NCI-H524 (cell line): ENCODE measurements at regions not wholly inside any gene's neighbourhood (a gene's known extent, or its start where the extent isn't known, plus 50 kb on each side); places are given as distances from the start of the nearest gene placed in this dataset.

Experiments
- DNase-seq, 2 experiments: peaks; one replicate each; lab custom pipeline; 2025; lab: John Stamatoyannopoulos, UW

GRCh38 chr17:36864827-36865430 is 72.3 kb upstream of the LHX1 start:
- no peak for DNase-seq

- no peak for DNase-seq
Measured at GRCh38 chr17:36867716-36868341, 69.4 kb upstream of the LHX1 start.

DNA sequence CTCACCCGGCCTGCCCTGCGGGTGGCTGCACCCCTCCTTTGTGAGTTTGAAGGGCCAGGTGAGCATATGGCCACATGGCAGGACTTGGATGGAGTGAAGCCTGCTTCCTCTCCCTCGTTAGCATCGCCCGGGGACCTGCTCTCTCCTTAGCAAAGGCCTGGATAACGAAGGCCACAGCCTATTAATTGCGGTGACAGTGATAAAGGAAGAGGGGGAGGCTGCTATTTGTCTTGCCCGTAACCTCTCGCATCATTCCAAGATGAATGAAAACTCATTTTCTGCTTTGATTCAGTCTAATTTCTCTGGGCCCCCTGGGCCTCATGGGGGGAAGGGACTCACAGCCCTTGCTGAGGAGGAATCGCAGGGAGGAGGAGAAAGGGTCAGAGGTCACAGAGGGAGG is 68.5 kb upstream of the LHX1 start:
- DNase-seq = no peak

GRCh38 chr17:36869441-36869840 is 67.8 kb upstream of the LHX1 start:
- DNase-seq = no peak

GRCh38 chr17:36869856-36870719 is 67.2 kb upstream of the LHX1 start:
- peak in 1 of 2 experiments; percentile 22 for DNase-seq

DNA sequence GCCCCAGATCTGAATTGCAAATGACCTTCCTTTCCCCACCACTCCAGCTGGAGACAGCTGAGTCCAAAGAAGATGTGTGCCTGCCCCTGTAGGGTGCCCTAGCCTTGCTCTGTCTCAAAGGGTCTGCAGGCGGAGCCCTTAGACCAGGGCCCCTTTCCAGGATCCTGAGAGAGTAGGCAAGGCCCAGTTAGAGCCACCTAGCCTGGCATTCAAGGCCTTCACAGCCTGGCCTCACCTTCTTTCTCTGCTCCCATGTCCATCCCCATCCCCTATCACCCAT is 66.6 kb upstream of the LHX1 start:
- no peak for DNase-seq

DNA sequence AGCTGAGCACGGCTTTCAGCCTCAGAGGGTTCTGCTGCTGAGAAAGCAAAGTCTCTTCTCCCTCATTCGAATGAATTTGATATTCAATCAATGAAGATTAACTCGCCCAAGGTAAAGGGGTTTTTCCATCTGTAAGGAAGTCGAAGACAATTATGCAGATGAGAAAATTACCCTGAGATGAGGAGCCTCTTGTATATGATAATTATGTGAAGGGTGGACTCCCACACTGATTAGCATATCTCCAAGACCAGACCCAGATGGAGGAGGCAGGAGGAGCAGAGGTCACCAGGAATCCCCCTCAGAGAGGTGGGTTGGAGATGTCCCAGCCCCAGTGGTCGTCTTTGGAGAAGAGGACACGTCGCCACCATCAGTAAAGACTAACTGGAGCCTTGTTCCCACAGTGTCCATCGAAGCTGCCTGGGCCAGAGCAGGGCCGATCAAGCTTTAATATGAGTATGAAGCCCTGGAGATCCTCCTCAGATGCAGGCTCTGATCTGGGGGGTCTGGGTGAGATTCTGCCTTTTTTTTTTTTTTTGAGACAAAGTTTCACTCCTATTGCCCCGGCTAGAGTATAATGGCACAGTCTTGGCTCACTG is 61.5 kb upstream of the LHX1 start:
- DNase-seq = peak in 1 of 2 experiments; percentile 14

DNA sequence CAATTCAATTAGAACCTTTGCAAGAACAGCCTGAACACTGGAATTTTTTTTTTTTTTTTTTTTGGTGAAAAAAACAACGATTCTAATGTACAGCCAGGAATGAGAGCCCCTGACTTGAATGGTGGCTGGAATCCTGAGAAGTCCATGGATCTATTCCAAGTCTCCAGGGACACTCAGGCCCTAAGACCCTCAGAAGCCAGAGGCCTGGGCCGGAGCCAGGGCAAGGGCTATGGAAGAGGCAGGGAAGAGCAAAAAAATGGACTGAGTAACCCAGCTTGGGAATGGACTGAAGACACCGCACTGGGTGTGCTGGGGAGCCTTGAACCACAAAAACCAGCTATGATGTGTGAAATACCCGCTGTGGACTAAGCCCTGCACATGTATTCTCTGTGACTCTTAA is 60.3 kb upstream of the LHX1 start:
- DNase-seq = no peak

DNA sequence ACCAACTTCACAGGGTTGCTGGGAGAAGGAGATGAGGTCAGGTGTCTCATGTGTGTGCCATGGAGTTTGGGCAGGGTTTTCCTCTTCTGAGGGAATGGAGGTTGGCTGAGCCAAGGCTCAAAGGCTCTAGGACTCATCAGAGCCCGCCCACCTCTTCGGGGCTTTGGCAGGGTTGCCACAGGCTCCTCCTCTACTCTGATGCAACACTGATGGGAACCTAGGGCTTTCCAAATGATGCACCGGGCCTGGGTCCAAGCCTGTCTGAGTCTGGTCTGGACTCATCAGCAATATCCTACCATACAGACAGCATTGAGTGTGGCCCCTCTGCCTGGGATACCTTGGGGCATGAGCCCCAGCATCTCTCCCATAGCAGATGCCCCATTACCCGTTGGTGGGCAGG is 59.5 kb upstream of the LHX1 start:
- no peak for DNase-seq

DNA sequence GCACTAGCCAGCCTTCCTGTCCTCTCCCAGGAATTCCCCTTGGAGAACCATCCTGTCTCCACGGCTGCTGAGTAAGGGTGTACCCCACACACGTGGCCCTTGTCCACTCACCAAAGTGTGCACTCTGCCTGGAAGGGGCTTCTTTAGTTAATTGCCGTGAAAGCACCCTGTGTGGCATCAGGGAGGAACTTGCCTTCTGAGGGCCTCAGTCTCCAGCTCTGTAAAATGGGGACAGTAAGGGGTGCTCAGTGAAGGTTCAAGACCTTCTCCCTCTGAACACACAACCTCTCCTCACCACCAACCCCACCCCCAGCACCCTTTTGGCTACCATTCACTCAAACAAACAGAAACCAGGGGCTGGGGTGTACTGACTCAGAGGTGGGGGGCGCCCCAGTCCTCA is 59.1 kb upstream of the LHX1 start:
- no peak for DNase-seq

DNA sequence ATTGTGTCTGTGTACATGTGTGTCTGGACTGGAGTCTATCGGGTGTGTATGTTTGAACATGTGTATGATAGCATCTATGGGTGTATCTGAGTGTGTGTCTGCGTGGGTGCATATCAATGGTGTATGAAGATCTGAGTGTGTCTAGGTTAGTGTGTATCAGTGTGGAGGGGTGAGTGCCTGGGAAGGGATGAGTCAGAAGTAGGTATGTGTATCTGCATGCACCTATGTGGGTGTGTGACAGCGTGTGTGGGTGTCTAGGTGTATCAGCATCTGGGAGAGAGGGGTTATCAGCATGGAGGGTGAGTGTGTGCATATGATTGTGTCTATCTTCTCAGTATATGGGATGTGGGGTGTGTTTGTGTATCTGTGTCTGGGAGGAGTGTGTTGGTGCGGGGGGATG is 58.2 kb upstream of the LHX1 start:
- DNase-seq = no peak

- no peak for DNase-seq
Measured at GRCh38 chr17:36879624-36880131, 57.6 kb upstream of the LHX1 start.

DNA sequence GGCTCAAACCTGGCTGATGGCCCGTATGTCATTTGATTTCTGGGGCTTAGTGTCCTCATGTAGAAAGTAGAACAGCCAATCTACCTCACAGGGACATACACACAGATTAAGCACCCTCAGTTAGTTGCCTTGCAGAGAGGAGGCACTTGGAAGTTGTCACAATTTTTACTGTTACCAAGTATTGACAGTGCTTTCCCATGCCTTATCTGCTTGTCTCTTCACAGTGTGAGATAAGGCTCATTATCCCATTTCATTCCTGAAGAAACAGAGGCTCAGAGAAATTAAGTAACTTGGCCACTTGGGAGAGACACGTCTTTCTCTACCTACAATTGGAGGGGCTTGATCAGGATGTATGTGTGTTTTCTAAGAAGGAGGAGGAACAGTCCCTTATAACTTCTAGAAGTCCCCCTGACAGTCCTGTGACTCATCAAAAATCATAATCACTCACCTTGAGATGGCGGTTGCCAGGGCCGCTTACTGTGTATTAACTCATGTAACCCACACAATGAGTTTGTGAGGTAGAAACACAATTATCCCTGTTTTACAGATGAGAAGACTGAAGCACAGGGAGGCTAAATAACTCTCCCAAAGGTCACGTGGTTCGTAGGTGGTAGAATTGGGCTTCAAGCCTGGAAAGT is 56.9 kb upstream of the LHX1 start:
- no peak for DNase-seq

DNA sequence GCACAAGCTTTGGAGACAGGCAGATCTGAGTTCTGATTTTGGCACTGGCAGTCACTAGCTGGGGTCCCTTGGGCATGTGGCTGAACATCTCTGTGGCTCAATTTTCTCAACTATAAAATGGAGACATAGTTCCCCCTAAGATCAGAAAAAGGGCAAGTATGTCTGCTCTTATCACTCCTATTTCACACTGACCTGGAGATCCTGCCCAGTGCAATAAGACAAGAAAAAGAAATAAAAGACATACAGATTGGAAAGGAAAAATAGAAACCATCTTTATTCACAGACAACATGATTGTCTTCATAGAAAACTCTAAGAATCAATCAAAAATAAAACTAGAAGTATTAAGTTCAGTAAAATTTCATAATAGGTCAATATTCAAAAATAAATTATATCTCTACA is 56.0 kb upstream of the LHX1 start:
- no peak for DNase-seq

DNA sequence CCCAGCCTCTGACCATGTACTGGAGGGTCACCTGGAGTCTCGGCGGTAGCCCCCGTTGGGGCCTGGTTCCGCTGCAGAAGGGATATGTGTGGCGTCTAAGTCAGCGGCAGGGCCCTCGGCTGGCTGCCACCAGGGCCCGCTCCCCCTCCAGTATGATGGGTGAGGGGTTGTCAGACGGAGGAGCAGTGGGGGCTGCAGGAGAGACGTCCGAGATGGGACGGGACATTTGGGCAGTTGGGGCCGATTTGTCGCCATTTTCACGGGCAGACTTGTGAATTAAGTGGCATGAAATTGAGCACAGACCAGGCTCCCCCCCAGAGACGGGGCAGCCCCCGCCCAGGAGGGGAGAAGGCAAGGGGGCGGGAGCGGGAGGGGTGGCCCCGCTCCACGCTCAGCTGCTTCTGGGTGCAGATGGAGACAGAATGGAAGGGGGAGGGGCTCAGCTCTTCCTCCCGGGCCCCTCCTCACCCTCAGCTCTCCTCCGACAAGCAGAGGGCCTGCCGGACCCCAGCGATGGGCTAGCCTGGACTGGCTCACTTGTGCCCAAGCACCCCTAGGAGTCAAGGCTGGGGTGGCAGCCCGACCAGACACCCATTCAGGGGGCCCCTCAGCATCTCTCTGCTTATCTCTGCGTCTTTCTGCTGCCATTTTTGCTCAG is 52.7 kb upstream of the LHX1 start:
- DNase-seq = peak in 1 of 2 experiments; percentile 9

DNA sequence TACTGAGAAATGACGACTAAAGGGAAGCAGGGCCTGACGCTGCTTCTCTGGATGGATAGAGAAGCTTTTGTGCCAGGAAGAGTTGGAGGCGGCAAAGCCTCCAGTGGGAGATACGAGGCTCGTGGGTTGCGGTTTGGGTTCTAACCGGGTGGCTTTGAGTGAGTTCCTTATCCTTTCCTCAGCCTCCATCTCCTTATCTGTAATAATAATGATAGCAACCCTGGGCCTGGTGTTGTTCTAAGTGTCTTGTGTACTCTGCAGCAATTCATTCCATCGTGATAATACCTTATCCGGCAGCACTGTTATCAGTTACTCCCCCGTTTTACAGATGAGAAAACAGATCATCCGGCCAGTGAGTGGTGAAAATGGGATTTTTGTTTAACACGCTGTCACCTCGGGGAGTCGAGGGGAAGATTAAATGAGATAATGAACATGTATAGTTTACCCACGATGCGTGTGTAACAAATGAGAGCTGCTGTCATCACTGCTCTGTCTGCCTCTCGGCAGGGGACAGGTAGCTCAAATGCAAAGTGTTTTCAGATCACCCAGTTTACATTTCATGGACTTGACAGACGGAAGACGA is 52.0 kb upstream of the LHX1 start:
- DNase-seq = no peak

GRCh38 chr17:36885771-36886377 is 51.4 kb upstream of the LHX1 start:
- DNase-seq = no peak
